NT2/D1 (cell line): ENCODE measurements at regions not wholly inside any gene's neighbourhood (a gene's known extent, or its start where the extent isn't known, plus 50 kb on each side); places are given as distances from the start of the nearest gene placed in this dataset.

ENCODE experiments used
- DNase-seq: peaks from one replicate; pipeline ENCODE4 v3.0.0-alpha.2; 2011; ENCODE audit warnings: low read depth, low spot score
- H3K27me3 ChIP-seq: 2 replicates; pipeline ENCODE4 v1.6.0; 2011; ENCODE audit warnings: mild to moderate bottlenecking; ENCODE audit not compliant: insufficient read length, insufficient read depth
- H3K36me3 ChIP-seq: 2 replicates; pipeline ENCODE4 v1.6.1; 2011; ENCODE audit warnings: mild to moderate bottlenecking, low read length, mixed read lengths; ENCODE audit not compliant: insufficient read depth, insufficient read length
- H3K4me1 ChIP-seq: 2 replicates; pipeline ENCODE4 v1.5.1; 2011; ENCODE audit not compliant: insufficient read depth, insufficient read length
- H3K4me3 ChIP-seq: 2 replicates; pipeline ENCODE4 v1.5.1; 2011; ENCODE audit warnings: low read depth; ENCODE audit not compliant: insufficient read length
- H3K9ac ChIP-seq: 2 replicates; pipeline ENCODE4 v1.6.0; 2011; ENCODE audit warnings: low read depth; ENCODE audit not compliant: insufficient read length
- H3K9me3 ChIP-seq: 2 replicates; pipeline ENCODE4 v1.5.1; 2011; ENCODE audit warnings: mild to moderate bottlenecking, low read length; ENCODE audit not compliant: insufficient read depth
- SUZ12 ChIP-seq: IDR thresholded peaks from 2 replicates; pipeline ENCODE4 v1.6.1; 2011; ENCODE audit not compliant: insufficient read length, insufficient read depth; ENCODE audit errors: extremely low read depth
- YY1 ChIP-seq: IDR thresholded peaks from 2 replicates; pipeline ENCODE4 v1.6.1; 2011; ENCODE audit not compliant: insufficient read length, insufficient read depth
- ZNF274 ChIP-seq: IDR thresholded peaks from 2 replicates; pipeline ENCODE4 v1.6.1; 2011; ENCODE audit warnings: mild to moderate bottlenecking, low read depth, low read length

DNA sequence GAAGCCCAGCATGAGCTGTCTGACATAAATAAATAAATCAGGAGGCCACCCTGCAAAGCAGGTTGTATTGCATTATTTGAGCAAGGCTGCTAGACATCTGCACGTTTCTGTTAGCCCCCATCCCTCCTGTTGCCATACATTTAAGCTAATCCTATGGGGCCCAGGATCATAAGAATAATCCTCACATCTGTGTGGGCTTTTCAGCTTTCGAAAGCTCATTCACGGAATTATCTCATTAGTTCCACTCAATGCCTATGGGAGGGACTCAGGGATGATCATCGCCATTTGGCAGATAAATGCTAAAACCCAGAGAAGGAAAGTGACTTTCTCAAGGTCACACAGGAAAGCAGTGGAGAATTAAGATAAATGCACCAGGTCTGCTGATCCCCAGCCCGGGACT lies 123.4 kb downstream of the TLE3 start:
- Histone ChIP-seq H3K27me3 (peaks cover 31% of the 10 kb centered on the region), H3K9ac (no peak overlapping the region), H3K4me3 (no peak overlapping the region), H3K36me3 (no peaks in the 10 kb centered on the region), H3K4me1 (peaks cover 4% of the 10 kb centered on the region), H3K9me3 (no peaks in the 10 kb centered on the region)
- no peak for DNase-seq
- no peak for TF ChIP-seq ZNF274
- TF ChIP-seq SUZ12 = no peak
- TF ChIP-seq YY1 = no peak

DNA sequence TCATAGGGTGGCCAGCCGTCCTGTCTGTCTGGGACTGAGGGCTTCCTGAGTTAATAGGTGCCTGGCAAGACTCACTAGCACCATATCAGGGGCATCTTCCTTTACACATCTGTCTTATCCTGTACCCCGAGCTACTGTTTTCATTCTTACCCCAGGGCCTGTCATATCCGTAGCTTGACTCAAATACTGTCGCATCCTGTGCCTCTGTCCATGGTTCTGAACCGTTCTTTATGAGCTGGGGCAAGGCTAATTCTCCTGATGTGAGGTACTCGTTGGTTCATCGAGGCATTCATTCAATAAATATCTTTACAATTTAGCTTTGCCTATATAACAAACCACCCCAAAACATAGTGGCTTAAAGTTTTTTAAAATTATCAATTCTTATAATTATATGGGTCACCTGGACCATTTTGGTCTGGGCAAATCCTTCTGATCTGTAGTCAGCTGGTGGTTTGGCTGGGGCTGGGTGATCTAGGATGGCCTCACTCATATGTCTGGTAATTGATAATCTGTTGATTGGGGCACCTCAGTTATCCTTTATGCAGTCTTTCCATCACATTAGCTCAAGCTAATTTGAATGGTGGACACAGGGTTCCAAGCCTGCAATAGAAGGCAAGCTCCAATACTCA lies 121.2 kb downstream of the TLE3 start:
- no peaks in the 10 kb centered on the region for H3K9me3 ChIP-seq
- no peak overlapping the region for H3K4me3 ChIP-seq
- H3K9ac ChIP-seq = no peak overlapping the region
- peaks cover 9% of the 10 kb centered on the region for H3K4me1 ChIP-seq
- no peaks in the 10 kb centered on the region for H3K36me3 ChIP-seq
- TF ChIP-seq ZNF274 = no peak
- TF ChIP-seq YY1 = no peak
- no peak for TF ChIP-seq SUZ12
- DNase-seq = peak; percentile 58
- peaks cover 31% of the 10 kb centered on the region for H3K27me3 ChIP-seq

DNA sequence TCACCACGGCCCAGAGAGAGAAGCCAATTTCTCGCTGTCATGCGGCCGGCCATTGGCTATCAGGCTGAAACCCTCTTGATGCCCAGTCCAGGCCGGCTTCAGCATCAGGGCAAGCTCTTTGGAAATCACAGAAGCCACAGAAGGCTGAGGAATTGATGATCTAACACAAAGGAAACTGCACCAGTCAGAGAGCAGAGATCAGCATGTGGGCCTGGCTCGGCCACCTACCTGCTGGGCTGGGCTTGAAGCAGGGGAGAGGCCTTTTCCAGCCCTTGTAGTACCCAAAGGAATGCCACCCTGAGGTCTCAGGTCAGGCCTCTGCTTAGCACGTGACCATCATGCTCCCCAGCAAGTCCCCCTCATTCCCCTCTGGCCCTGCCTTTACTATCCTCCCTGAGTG lies 119.1 kb downstream of the TLE3 start:
- TF ChIP-seq YY1 = no peak
- no peak for TF ChIP-seq SUZ12
- no peak for TF ChIP-seq ZNF274
- Histone ChIP-seq H3K9me3 (no peaks in the 10 kb centered on the region), H3K9ac (no peak overlapping the region), H3K4me1 (peaks cover 9% of the 10 kb centered on the region), H3K4me3 (no peak overlapping the region), H3K27me3 (peaks cover 25% of the 10 kb centered on the region), H3K36me3 (no peaks in the 10 kb centered on the region)
- DNase-seq = no peak

DNA sequence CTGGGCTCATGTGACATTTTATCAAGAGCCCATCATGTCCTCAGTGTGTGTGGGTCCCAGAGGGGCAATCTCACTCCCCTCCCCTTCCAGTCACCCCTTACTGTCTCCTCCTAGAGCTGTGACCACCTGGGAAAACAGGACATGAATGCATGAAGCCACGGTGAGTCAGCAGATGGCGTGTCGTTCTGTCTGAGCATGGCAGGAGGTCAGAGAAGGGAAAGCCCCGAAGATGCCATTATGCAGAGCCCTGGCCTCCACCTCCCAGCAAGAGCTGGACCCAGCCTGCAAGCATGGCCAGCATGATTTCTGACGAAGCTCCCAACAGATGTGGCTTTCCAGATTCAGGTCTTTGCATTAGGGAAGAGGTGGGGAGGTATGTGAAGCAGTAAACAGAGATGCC lies 118.5 kb downstream of the TLE3 start:
- Histone ChIP-seq H3K9ac (no peak overlapping the region), H3K9me3 (no peaks in the 10 kb centered on the region), H3K36me3 (no peaks in the 10 kb centered on the region), H3K27me3 (peaks cover 20% of the 10 kb centered on the region), H3K4me1 (peaks cover 9% of the 10 kb centered on the region), H3K4me3 (no peak overlapping the region)
- TF ChIP-seq YY1 (no peak), ZNF274 (no peak), SUZ12 (no peak)
- no peak for DNase-seq

DNA sequence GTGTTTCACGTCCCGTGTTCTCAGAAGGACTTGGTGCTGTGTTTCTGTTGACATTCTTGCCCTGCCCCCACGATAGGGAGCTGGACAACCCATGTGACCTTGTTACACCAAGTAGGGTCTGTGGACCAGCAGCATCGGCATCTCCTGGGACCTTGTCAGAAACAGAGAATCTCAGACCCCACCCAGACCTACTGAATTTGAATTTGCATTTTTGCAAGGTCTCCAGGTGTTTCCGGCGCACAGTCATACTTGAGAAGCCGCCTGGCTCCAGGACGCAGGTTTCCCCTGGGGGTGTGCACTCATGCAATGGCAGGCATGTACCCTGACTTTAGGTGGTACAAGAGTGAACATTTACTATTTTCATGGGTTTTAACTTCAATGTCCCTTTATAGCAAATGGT lies 117.9 kb downstream of the TLE3 start:
- H3K4me1 ChIP-seq = peaks cover 9% of the 10 kb centered on the region
- no peaks in the 10 kb centered on the region for H3K9me3 ChIP-seq
- no peak for DNase-seq
- no peak overlapping the region for H3K4me3 ChIP-seq
- peaks cover 15% of the 10 kb centered on the region for H3K27me3 ChIP-seq
- TF ChIP-seq YY1 (no peak), SUZ12 (no peak), ZNF274 (no peak)
- H3K36me3 ChIP-seq = no peaks in the 10 kb centered on the region
- no peak overlapping the region for H3K9ac ChIP-seq

DNA sequence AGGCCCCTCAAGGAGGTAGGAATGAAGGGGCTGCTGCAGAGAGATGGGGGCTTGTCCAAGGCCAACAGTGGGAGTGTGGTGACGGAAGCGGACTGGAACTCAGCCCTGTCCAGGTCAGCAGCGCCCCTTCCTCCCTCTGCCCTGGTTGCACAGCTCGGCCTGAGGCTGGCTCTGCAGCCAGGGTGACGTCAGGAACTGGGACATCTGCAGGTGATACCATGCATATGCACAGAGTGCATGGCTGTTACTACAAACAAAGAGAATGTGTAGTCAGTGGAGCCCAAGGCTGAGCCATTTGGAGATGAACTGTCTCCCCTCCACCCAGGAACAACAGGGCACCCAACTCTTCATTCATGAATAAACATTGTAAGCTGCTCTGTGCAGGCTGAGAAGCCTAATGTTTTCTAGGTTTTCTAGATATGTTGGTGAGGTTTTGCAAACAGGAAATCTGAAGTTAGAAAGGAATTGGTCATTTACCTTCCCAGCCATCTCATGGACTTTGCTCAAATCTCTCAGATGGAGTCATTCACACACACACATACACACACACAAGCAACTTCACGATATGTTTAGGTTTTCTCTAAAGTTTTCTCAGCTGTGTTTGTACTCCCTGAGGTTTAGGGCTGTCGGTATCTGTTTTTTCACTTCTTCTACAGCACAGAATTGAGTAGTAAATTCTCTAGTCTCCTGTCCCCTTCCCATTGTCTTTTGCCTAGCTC lies 117.2 kb downstream of the TLE3 start:
- no peak overlapping the region for H3K9ac ChIP-seq
- H3K9me3 ChIP-seq = no peaks in the 10 kb centered on the region
- DNase-seq = no peak
- TF ChIP-seq YY1 (no peak), ZNF274 (no peak), SUZ12 (no peak)
- H3K4me3 ChIP-seq = no peak overlapping the region
- H3K4me1 ChIP-seq = peaks cover 9% of the 10 kb centered on the region
- H3K36me3 ChIP-seq = no peaks in the 10 kb centered on the region
- H3K27me3 ChIP-seq = peaks cover 9% of the 10 kb centered on the region

DNA sequence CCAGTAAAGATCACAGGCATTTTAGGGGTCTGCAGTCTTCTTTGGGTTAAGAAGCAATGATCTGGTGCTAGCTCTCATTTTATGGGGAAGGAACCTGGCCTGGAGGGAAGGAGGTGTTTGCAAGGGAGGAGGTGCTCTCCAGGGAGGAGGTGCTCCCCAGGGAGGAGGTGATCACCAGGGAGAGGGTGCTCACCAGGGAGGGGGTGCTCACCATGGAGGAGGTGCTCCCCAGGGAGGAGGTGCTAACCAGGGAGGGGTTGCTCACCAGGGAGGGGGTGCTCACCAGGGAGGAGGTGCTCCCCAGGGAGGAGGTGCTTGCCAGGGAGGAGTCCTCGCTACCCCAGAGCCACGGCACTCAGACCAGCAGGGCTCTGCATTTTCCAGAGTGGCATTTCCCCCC lies 115.7 kb downstream of the TLE3 start:
- no peak for DNase-seq
- Histone ChIP-seq H3K4me3 (no peak overlapping the region), H3K36me3 (no peaks in the 10 kb centered on the region), H3K9me3 (no peaks in the 10 kb centered on the region), H3K9ac (no peak overlapping the region), H3K27me3 (peaks cover 10% of the 10 kb centered on the region), H3K4me1 (peaks cover 14% of the 10 kb centered on the region)
- TF ChIP-seq SUZ12 (no peak), ZNF274 (no peak), YY1 (no peak)
